NCI-H1105 (cell line): ENCODE measurements at regions not wholly inside any gene's neighbourhood (a gene's known extent, or its start where the extent isn't known, plus 50 kb on each side); places are given as distances from the start of the nearest gene placed in this dataset.
"Not testable (repeated sequence)": the region's sequence is repeated elsewhere in the genome, so short reads cannot be mapped to it uniquely, and the experiment has no call there.

Experiments
- DNase-seq: peaks from one replicate; lab custom pipeline; 2025; lab: John Stamatoyannopoulos, UW

DNA sequence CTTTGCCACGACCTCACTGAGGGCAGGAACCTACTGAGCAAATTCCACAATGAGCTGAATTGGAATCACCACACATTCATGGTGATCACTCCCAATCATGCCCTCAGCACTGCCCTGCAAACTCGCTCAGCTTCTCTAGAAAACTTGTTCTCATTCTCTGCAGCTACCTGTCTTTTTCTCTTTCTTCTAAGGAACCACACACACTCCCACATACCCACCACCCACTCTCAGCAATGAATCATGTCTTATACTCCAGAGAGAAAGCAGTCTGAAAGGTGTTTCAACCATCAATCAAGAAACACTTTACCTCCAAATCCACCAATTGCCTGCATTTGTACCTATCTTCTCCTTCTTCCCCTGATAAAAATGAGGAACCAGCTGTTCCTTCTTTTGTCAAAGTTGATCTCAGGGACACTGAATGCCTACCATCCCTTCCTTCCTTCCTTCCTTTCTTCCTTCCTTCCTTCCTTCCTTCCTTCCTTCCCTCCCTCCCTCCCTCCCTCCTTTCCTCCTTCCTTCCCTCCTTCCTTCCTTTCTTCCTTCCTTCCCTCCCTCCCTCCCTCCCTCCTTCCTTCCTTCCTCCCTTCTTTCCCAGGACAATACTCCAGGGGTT, 84.6 kb upstream of the SGK1 start:
- DNase-seq: no peak

DNA sequence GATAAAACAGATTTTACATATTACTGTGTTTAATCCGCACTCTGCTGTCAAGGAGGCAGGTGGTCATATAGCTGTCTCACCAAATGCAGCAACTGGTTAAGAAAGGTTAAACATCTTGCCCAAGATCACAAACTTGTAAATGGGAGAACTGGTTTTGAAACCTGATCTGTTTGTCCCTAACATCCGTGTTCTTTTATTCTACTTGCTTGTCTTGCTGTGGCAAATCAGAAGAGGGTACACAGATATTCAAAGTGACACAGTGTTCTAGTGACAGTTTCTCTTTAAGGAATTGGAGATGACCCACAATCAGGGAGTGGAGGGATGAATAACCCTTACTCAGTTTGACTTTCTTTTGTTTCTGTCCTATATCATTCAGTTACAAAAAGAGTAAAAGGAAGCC, 83.0 kb upstream of the SGK1 start:
- DNase-seq: no peak

- DNase-seq: no peak
Measured at GRCh38 chr6:134398453-134398852, 80.5 kb upstream of the SGK1 start.

- DNase-seq: no peak
Measured at GRCh38 chr6:134397676-134398075, 79.8 kb upstream of the SGK1 start.

- no peak for DNase-seq
Measured at GRCh38 chr6:134394905-134395304, 77.0 kb upstream of the SGK1 start.

DNA sequence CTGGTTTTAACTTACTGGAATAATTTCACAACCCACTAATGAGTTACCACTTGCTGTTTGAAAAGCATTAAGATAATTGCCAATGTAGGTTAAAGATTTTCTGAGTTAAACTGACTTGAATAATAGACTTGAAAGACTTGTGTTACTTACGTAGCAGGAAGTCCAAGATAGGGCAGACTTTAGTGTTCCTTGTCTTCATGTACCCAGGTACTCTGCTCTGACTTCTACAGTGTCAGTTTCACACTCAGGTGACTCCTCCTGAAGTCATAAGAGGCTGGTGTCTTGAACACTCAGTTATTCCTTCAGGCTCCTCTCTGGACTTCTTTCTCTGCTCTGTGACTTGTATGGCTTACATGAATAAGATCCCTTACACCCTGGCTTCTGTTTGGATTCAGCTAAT, 76.3 kb upstream of the SGK1 start:
- no peak for DNase-seq

DNA sequence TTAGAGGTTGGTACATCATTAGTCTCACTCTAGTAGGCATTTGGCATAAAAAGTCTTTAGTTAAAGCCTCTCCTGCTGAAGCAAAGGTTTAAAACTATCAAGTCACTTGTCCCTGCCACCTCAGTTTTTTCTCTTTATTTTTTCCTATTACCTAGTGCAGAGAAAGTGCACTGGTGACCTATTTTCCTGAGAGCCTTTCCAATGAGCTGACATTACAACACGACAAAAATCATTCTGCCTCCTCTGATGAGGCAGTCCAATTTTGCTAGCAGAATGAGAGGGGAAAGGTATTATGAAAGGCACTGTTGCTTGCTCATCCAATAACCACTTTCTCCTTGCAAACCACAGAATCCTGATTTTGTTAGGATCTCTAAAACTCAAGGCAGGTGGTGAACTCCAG, 73.3 kb upstream of the SGK1 start:
- no peak for DNase-seq

- no peak for DNase-seq
Measured at GRCh38 chr6:134389658-134390057, 71.7 kb upstream of the SGK1 start.

GRCh38 chr6:134389129-134389528, 71.2 kb upstream of the SGK1 start:
- DNase-seq: no peak

DNA sequence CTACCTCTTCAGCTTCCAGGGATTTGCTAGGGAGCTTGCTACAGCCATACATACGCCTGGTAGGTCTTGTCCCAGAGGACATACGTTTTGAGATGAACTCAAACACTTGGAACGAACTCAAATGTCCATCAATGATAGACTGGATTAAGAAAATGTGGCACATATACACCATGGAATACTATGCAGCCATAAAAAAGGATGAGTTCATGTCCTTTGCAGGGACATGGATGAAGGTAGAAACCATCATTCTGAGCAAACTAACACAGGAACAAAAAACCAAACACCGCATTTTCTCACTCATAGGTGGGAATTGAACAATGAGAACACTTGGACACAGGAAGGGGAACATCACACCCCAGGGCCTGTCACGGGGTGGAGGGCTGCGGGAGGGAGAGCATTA, 68.6 kb upstream of the SGK1 start:
- not testable (repeated sequence) for DNase-seq

DNA sequence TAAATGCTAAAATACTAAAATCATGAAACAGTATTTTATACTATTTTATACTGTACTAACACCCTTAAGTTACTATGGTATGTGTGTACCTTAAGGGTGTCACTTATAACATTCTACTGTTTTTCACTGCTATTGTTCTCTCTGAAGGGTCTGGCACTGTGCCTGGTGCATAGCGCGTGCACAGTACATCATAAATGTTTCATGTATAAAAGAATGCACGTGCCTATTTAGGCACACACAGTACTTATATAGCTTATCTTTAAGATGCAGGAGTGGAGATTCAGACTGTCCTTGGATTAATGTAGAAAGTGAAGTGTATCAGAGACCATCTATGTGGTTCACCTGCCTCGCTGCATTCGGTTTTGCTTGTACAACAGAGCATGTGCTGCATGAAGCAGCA, 64.0 kb upstream of the SGK1 start:
- DNase-seq: no peak

DNA sequence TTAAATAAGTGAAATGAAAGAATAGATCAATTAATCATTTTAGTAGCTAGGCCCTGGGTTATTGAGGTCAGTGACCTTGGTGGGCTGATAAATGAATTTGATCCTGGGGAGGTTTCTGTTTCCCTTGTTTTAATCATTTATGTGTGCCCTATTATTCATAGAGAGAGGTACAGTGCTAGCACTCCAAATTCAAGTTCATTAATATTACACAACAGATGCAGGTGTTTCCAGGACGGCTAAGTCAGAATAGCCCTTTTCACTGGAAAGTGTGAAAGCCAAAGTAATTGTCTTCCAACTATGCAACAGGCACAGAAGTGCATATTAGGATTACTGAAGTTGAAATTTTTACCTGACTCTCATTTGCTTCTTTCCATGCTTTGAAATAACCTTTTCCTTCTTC, 61.7 kb upstream of the SGK1 start:
- DNase-seq: no peak

GRCh38 chr6:134379076-134379475, 61.2 kb upstream of the SGK1 start:
- no peak for DNase-seq

DNA sequence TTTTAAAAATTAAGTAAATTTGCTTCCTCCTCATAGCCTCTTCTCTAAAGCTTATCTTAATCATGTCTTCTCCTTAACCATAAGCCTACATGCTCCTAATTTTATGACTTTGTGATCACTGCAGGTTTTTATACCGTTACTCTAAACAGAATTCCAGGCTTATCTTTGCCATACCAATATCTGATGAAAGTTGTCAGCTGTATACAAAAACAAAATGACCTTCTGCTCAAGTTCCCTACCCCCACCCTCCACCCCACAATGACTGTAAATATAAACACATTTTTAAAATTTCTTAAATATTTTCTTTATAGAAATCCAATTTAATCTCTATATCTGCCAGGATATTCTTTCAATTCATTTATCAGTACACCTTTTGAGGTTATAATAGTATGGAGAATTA, 60.5 kb upstream of the SGK1 start:
- DNase-seq: no peak

DNA sequence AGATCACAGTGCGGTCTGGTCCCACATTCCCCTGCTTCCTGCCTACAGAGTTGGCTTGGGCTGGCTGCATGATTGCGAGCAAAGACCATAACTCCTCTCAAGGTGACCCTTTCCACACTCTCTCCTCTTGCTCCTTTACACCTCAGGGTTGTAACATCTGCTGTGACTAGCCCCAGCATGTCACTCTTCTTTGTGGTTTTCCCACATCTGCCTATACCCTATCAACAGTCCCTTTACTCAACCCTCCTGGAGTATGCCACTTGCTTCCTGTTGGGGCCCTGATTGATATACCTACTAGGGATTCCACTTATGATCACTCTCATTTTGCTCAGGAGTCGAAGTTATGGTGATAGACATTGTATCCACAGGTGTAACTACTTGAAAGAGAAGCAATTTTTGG, 58.9 kb upstream of the SGK1 start:
- no peak for DNase-seq

DNA sequence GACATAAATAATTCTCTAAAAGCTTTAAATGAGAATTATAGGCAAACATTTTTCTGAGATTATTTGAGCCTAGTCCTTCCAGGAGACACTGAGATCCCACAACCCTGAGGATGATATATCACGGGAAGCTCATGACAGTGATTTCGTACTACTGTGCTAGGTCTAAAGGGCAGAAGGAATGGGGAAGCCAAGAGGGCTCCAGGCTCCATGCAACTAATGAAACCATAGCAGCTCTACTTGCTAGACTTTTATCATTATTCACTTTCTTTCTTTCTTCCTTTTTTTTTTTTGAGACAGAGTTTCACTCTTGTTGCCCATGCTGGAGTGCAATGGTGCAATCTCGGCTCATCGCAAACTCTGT, 57.3 kb upstream of the SGK1 start:
- DNase-seq: no peak

GRCh38 chr6:134374491-134375219, 56.7 kb upstream of the SGK1 start:
- no peak for DNase-seq

GRCh38 chr6:134373993-134374392, 56.1 kb upstream of the SGK1 start:
- DNase-seq: no peak

DNA sequence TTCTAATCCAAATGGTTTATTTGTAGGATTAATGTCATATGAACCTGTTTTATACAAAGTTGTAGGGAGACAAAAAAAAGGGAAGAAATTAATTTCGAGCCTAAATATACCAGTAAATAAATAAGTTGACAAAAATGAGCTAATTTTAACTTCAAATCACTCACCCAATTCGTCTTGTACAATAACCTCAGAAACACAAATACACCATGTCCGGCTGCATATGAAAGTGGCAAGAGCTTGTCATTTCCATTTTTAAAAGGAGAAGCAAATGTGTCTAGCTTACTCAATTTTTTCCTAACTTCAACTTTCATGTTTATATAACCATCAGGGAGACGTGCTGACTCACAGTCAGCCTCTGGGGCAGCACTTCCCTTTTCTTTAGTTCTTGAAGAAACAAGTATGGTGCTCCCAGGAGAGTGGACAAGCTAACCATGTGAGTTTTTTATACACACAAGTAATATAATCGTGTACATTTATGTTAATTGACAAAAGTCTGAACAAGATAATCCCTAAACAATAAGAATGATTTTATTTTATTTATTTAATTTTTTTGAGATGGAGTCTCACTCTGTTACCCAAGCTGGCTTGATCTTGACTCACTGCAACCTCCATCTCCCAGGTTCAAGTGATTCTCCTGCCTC, 55.5 kb upstream of the SGK1 start:
- no peak for DNase-seq

DNA sequence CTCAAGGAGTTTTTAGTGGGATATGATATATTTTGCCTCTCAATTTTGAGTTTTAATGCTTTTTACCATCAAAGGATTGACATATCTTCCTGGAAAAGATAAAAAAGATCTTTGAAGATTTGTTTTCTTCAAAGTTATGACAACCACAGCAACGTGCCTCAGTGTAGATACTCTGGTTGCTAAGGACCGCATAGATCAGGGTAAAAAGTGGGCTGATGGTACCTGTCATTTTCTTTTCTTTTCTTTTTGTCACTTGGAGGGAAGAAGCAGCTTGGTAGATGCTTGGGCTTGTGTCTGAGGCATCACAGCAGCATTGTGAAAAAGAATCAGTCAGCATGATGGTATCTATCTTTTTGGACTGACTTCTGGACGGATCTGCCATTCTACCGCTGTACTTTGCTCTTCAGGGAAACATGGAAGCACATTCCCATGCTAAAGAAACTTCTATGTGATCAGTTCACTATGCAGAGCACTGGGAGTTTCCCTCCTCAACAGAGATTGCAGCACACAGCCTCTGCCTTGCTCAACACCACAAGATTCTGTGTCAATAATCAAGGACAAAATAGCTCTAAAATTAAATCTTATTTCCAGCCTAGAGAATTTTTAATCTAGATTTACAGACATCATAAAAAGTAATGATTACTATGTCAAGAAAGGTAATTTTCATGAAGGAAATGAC, 54.8 kb upstream of the SGK1 start:
- DNase-seq: no peak

- no peak for DNase-seq
Measured at GRCh38 chr6:134368670-134369069, 50.8 kb upstream of the SGK1 start.
